ENCODE measurements at regions not wholly inside any gene's neighbourhood (a gene's known extent, or its start where the extent isn't known, plus 50 kb on each side); places are given as distances from the start of the nearest gene placed in this dataset.
A peak's percentile ranks its signal among the peaks of the same experiment; 100 is the strongest.

- 23 to 47% (median 34%) methylated on average over 4 of the region's 4 CpGs for WGBS, 5 donors
- intact Hi-C loops (cut with DNase I; ENCODE audit: low total_unique reads): no loop called here
- no peak overlapping the region for H3K4me3 ChIP-seq
- H3K4me1 ChIP-seq: peaks cover 0 to 7% (median 0%) of the 10 kb centered on the region in 4 donors
- no peaks in the 10 kb centered on the region for H3K36me3 ChIP-seq
- no peak for TF ChIP-seq CTCF (IDR thresholded peaks at IDR 0.05)
- no peak for TF ChIP-seq POLR2AphosphoS5 (IDR thresholded peaks at IDR 0.05)
- DNase-seq: peak; percentile 28 to 59
- H3K9me3 ChIP-seq: peaks cover 0 to 6% (median 0%) of the 10 kb centered on the region in 4 donors
- no peak overlapping the region for H3K27ac ChIP-seq
- H3K27me3 ChIP-seq: no peaks in the 10 kb centered on the region
Observed at GRCh38 chr5:119951330-119951934, 322.1 kb downstream of the FAM170A start.

- DNase-seq: no peak
- Histone ChIP-seq H3K4me1 (peaks cover 0 to 7% (median 0%) of the 10 kb centered on the region in 4 donors), H3K27ac (no peak overlapping the region), H3K36me3 (no peaks in the 10 kb centered on the region), H3K27me3 (no peaks in the 10 kb centered on the region), H3K4me3 (no peak overlapping the region), H3K9me3 (peaks cover 0 to 6% (median 0%) of the 10 kb centered on the region in 4 donors)
- no peak for TF ChIP-seq POLR2A (IDR thresholded peaks at IDR 0.05)
- TF ChIP-seq EP300 (IDR thresholded peaks at IDR 0.05): no peak
- TF ChIP-seq POLR2AphosphoS5 (IDR thresholded peaks at IDR 0.05): no peak
- no peak for TF ChIP-seq CTCF (IDR thresholded peaks at IDR 0.05)
- intact Hi-C loops (cut with DNase I; ENCODE audit: low total_unique reads): no loop called here
- 24 to 96% (median 77%) methylated on average over 1 of the region's 1 CpG; no CpG with 5 or more reads in 1 of the 5 donors for WGBS, 5 donors
Observed at GRCh38 chr5:119953474-119953873, 324.1 kb downstream of the FAM170A start.

- DNase-seq: no peak
- Histone ChIP-seq H3K9me3 (peaks cover 0 to 6% (median 0%) of the 10 kb centered on the region in 4 donors), H3K27ac (no peak overlapping the region), H3K4me3 (no peak overlapping the region), H3K36me3 (no peaks in the 10 kb centered on the region), H3K4me1 (peaks cover 0 to 7% (median 0%) of the 10 kb centered on the region in 4 donors), H3K27me3 (no peaks in the 10 kb centered on the region)
- intact Hi-C loops (cut with DNase I; ENCODE audit: low total_unique reads): no loop called here
- TF ChIP-seq POLR2AphosphoS5 (IDR thresholded peaks at IDR 0.05): no peak
- no peak for TF ChIP-seq EP300 (IDR thresholded peaks at IDR 0.05)
- no peak for TF ChIP-seq POLR2A (IDR thresholded peaks at IDR 0.05)
- no peak for TF ChIP-seq CTCF (IDR thresholded peaks at IDR 0.05)
Observed at GRCh38 chr5:119954106-119954505, 324.7 kb downstream of the FAM170A start.

GRCh38 chr5:119961993-119962392, 332.6 kb downstream of the FAM170A start:
- Histone ChIP-seq H3K9me3 (no peaks in the 10 kb centered on the region), H3K4me3 (no peak overlapping the region), H3K36me3 (no peaks in the 10 kb centered on the region), H3K4me1 (no peaks in the 10 kb centered on the region), H3K27me3 (no peaks in the 10 kb centered on the region), H3K27ac (no peak overlapping the region)
- DNase-seq: no peak
- TF ChIP-seq POLR2AphosphoS5 (IDR thresholded peaks at IDR 0.05): no peak
- WGBS, 5 donors: 30 to 55% (median 47%) methylated on average over 1 of the region's 1 CpG
- intact Hi-C loops (cut with DNase I; ENCODE audit: low total_unique reads): no loop called here

- intact Hi-C loops (cut with DNase I; ENCODE audit: low total_unique reads): no loop called here
- Histone ChIP-seq H3K36me3 (no peaks in the 10 kb centered on the region), H3K4me3 (no peak overlapping the region), H3K4me1 (no peaks in the 10 kb centered on the region), H3K9me3 (no peaks in the 10 kb centered on the region), H3K27ac (no peak overlapping the region), H3K27me3 (no peaks in the 10 kb centered on the region)
- 40 to 77% (median 70%) methylated on average over 3 of the region's 3 CpGs for WGBS, 5 donors
- DNase-seq: no peak
- TF ChIP-seq POLR2AphosphoS5 (IDR thresholded peaks at IDR 0.05) (no peak), POLR2A (IDR thresholded peaks at IDR 0.05) (no peak), EP300 (IDR thresholded peaks at IDR 0.05) (no peak), CTCF (IDR thresholded peaks at IDR 0.05) (no peak)
Observed at GRCh38 chr5:119966028-119966427, 336.7 kb downstream of the FAM170A start.
